OCI-LY7 (cell line): ENCODE measurements at regions not wholly inside any gene's neighbourhood (a gene's known extent, or its start where the extent isn't known, plus 50 kb on each side); places are given as distances from the start of the nearest gene placed in this dataset.

Source experiments
- BruUV-seq: library from RNA; stranded (reverse); fragments of 400-500 nt; replicated peaks from 2 replicates; lab custom pipeline; 2021; lab: Mats Ljungman, UMichigan
- CTCF ChIA-PET: fragments of 300-600 bp; sonication (Branson Sonifier 250); formaldehyde crosslinking; loops from one replicate; lab custom pipeline; 2022; ENCODE audit warnings: antibody characterized with exemption; ENCODE audit not compliant: unreplicated experiment; lab: Charles Lee
- POLR2A ChIA-PET: fragments of 300-600 bp; sonication (Branson Sonifier 250); formaldehyde crosslinking; loops from one replicate; lab custom pipeline; 2022; ENCODE audit warnings: antibody characterized with exemption; lab: Charles Lee
- DNase-seq: peaks from one replicate; pipeline ENCODE4 v3.0.0-alpha.2; 2015; ENCODE audit warnings: low spot score
- H2AFZ ChIP-seq: fragments of 200-600 bp; sonication (generic), shearing (Covaris generic); 2 replicates; pipeline ENCODE4 v1.6.1; 2014; ENCODE audit warnings: mild to moderate bottlenecking, antibody characterized with exemption, low read length, moderate library complexity
- H3K27ac ChIP-seq: fragments of 200-600 bp; sonication (generic); 2 replicates; pipeline ENCODE4 v1.5.1; 2014; ENCODE audit warnings: mixed run types, low read depth, mild to moderate bottlenecking, moderate library complexity, low read length, inconsistent platforms; ENCODE audit not compliant: poor library complexity, severe bottlenecking
- H3K36me3 ChIP-seq: fragments of 200-600 bp; sonication (generic); 2 replicates; pipeline ENCODE4 v1.6.1; 2014; ENCODE audit warnings: mild to moderate bottlenecking, antibody characterized with exemption, low read length, moderate library complexity, mixed read lengths; ENCODE audit not compliant: insufficient read depth
- H3K4me1 ChIP-seq: fragments of 200-600 bp; sonication (generic); 2 replicates; pipeline ENCODE4 v1.5.1; 2014; ENCODE audit warnings: mild to moderate bottlenecking, low read length; ENCODE audit not compliant: insufficient read depth, poor library complexity, severe bottlenecking
- H3K4me2 ChIP-seq: fragments of 200-600 bp; sonication (generic); 2 replicates; pipeline ENCODE4 v1.6.1; 2014; ENCODE audit warnings: mild to moderate bottlenecking, low read length
- H3K4me3 ChIP-seq: fragments of 200-600 bp; sonication (generic); 2 replicates; pipeline ENCODE4 v1.5.1; 2014; ENCODE audit warnings: mild to moderate bottlenecking, low read depth, low read length; ENCODE audit not compliant: poor library complexity, severe bottlenecking
- H3K79me2 ChIP-seq: fragments of 200-600 bp; sonication (generic); 2 replicates; pipeline ENCODE4 v1.6.1; 2016; ENCODE audit warnings: low read depth, mild to moderate bottlenecking, low read length, moderate library complexity, mixed read lengths; ENCODE audit not compliant: insufficient read depth
- H3K9me2 ChIP-seq: fragments of 200-600 bp; sonication (generic); 2 replicates; pipeline ENCODE4 v1.6.1; 2016; ENCODE audit warnings: mild to moderate bottlenecking, low read length, mixed read lengths; ENCODE audit not compliant: insufficient read depth
- H3K9me3 ChIP-seq: fragments of 200-600 bp; sonication (generic); 2 replicates; pipeline ENCODE4 v1.6.1; 2014; ENCODE audit warnings: mild to moderate bottlenecking, mixed run types, low read length, mixed read lengths
- H4K20me1 ChIP-seq: fragments of 200-600 bp; sonication (generic); 2 replicates; pipeline ENCODE4 v1.6.1; 2014; ENCODE audit warnings: mild to moderate bottlenecking, antibody characterized with exemption, low read length, moderate library complexity, mixed read lengths; ENCODE audit not compliant: insufficient read depth
- EZH2phosphoT487 ChIP-seq: fragments of 200-600 bp; sonication (generic); IDR thresholded peaks from 2 replicates; pipeline ENCODE4 v1.6.1; 2018; ENCODE audit warnings: low read depth, borderline replicate concordance, mild to moderate bottlenecking, mixed run types, antibody characterized with exemption, low read length, moderate library complexity, mixed read lengths
- intact Hi-C: fragments of 100-400 bp; cut with micrococcal nuclease; formaldehyde crosslinking; loops from one replicate; pipeline ENCODE4 v1.10.0; 2022; ENCODE audit not compliant: unreplicated experiment
- TF ChIP-seq, protein P1 (sequence below): fragments of 200-600 bp; sonication (generic); conservative IDR thresholded peaks from 2 replicates; pipeline ENCODE4 v1.5.1; 2014; ENCODE audit warnings: mild to moderate bottlenecking, antibody characterized with exemption, low read length, moderate library complexity, mixed read lengths

DNA sequence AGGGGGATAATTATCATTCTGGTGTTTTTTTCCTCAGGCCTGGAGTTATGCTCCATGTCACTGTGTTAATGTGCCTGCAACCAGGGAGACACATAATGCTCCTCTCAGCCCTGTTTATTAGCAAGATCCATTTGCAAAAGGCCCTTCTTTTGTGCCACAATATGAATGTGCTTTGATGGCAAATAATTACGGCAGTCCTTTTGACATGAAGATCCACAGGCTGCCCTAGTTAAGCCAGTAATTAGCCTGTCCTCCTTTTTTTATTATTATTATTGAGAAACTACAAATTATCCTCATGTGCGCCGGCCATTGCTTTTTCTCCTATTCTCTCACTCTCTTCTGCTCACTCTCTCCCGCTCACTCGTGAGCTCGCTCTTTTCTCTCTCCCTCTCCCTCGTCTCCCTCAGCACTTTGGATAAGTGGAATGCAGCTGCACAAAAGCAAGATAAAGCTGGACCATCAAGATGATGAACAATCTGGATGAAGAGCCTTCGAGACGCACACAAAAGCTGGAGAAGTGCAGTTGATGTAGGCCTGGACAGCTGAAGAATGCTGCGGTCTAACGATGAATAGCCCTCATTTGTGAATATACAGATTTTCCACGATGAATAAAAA, 762.3 kb downstream of the BCL11A start:
- CTCF ChIA-PET, result no interaction called here
- BruUV-seq, result no TSS peak
- H3K4me1 ChIP-seq, result no peaks in the 10 kb centered on the region
- H2AFZ ChIP-seq, result no peak overlapping the region
- H3K27ac ChIP-seq, result no peak overlapping the region
- H3K4me3 ChIP-seq, result no peak overlapping the region
- H3K9me3 ChIP-seq, result no peaks in the 10 kb centered on the region
- no peaks in the 10 kb centered on the region for H3K9me2 ChIP-seq
- no peaks in the 10 kb centered on the region for H3K79me2 ChIP-seq
- DNase-seq, result no peak
- TF ChIP-seq, protein P1, sequence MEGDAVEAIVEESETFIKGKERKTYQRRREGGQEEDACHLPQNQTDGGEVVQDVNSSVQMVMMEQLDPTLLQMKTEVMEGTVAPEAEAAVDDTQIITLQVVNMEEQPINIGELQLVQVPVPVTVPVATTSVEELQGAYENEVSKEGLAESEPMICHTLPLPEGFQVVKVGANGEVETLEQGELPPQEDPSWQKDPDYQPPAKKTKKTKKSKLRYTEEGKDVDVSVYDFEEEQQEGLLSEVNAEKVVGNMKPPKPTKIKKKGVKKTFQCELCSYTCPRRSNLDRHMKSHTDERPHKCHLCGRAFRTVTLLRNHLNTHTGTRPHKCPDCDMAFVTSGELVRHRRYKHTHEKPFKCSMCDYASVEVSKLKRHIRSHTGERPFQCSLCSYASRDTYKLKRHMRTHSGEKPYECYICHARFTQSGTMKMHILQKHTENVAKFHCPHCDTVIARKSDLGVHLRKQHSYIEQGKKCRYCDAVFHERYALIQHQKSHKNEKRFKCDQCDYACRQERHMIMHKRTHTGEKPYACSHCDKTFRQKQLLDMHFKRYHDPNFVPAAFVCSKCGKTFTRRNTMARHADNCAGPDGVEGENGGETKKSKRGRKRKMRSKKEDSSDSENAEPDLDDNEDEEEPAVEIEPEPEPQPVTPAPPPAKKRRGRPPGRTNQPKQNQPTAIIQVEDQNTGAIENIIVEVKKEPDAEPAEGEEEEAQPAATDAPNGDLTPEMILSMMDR, result no peak
- TF ChIP-seq EZH2phosphoT487, result no peak
- H4K20me1 ChIP-seq, result no peaks in the 10 kb centered on the region
- POLR2A ChIA-PET, result interaction anchor here (0.8 kb wide), 1 partner anchor 149 kb away, joined by 3 read pairs; no protein-coding TSS in a partner anchor
- H3K36me3 ChIP-seq, result no peaks in the 10 kb centered on the region
- intact Hi-C loops, result loop anchor here (10.0 kb wide), 1 partner anchor 774 kb away; no protein-coding TSS in a partner anchor
- no peak overlapping the region for H3K4me2 ChIP-seq

DNA sequence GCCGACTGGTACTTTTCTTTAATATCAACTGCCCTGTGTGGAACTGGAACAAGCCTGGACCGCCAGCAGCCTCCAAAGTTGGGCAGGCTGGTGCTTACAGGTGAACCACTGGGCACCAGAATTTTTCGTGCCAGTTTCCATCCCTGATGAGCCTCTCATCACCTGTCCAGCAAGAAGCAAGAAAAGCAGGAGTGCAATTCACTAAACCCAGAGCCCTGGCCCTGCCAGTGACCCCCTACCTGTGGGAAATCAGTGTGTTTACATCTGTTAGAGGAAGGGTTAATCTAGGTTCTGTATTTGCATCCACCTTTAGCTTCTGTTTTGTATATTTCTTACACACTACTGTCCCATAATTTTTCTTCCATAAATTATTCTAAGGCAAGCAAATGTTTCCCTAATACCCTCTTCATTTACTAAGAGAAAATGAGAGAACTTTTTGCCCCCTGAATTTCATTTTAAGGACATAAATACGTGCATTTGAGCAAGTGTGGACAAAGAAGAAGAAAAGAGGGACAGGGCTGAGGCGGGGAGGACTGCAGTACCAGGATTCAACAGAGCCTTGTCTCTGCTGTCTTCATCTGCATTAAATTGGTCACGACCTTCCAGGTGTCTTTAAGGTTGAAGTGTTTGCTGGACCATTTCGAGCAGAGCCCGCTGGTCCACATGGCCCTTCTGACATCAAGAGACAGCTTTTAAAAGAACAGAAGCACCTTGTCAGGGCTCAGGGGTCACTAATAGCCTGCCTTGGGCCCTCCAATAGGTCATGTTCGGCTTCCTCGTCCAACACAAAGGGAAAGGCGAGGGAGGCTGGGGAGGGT, 763.1 kb downstream of the BCL11A start:
- no peak for DNase-seq
- H3K9me2 ChIP-seq, result no peaks in the 10 kb centered on the region
- intact Hi-C loops, result loop anchor here (10.0 kb wide), 1 partner anchor 774 kb away; no protein-coding TSS in a partner anchor
- no peaks in the 10 kb centered on the region for H3K9me3 ChIP-seq
- H3K4me3 ChIP-seq, result no peak overlapping the region
- TF ChIP-seq EZH2phosphoT487, result no peak
- no peak overlapping the region for H3K27ac ChIP-seq
- POLR2A ChIA-PET, result no interaction called here
- CTCF ChIA-PET, result no interaction called here
- H3K36me3 ChIP-seq, result no peaks in the 10 kb centered on the region
- BruUV-seq, result no TSS peak
- no peaks in the 10 kb centered on the region for H3K79me2 ChIP-seq
- no peaks in the 10 kb centered on the region for H3K4me1 ChIP-seq
- H3K4me2 ChIP-seq, result no peak overlapping the region
- no peaks in the 10 kb centered on the region for H4K20me1 ChIP-seq
- no peak overlapping the region for H2AFZ ChIP-seq

- CTCF ChIA-PET, result no interaction called here
- Histone ChIP-seq H3K27ac (no peak overlapping the region), H3K79me2 (no peaks in the 10 kb centered on the region), H3K9me2 (no peaks in the 10 kb centered on the region), H3K36me3 (no peaks in the 10 kb centered on the region), H3K4me3 (no peak overlapping the region), H2AFZ (no peak overlapping the region), H3K4me1 (no peaks in the 10 kb centered on the region), H3K4me2 (no peak overlapping the region), H4K20me1 (no peaks in the 10 kb centered on the region), H3K9me3 (no peaks in the 10 kb centered on the region)
- peak; percentile 4 for DNase-seq
- intact Hi-C loops, result no loop called here
- no TSS peak for BruUV-seq
- POLR2A ChIA-PET, result no interaction called here
- TF ChIP-seq, protein P1, result peak; percentile 68
- TF ChIP-seq EZH2phosphoT487, result no peak
Observed at GRCh38 chr2:59789523-59789922, 763.9 kb downstream of the BCL11A start.
